Activated B cell treated with CpG ODN at 0.5 μM for 24 hours (primary cell): ENCODE measurements at regions not wholly inside any gene's neighbourhood (a gene's known extent, or its start where the extent isn't known, plus 50 kb on each side); places are given as distances from the start of the nearest gene placed in this dataset.

ENCODE experiments used
- ATAC-seq: fragments of 200-7000 bp; cut with Tn5 transposase; one replicate; pipeline ENCODE4 v1.10.0; 2021; ENCODE audit warnings: low read depth, mild to moderate bottlenecking, moderate library complexity
- CTCF ChIA-PET: fragments of 350-600 bp; sonication (Branson Sonifier 250); formaldehyde crosslinking; loops from one replicate; lab custom pipeline; 2021; ENCODE audit warnings: antibody characterized with exemption; lab: Charles Lee
- POLR2A ChIA-PET: fragments of 350-600 bp; sonication (Branson Sonifier 250); formaldehyde crosslinking; loops from one replicate; lab custom pipeline; 2021; ENCODE audit warnings: antibody characterized with exemption; lab: Charles Lee
- DNase-seq: peaks from one replicate; pipeline ENCODE4 v3.0.0; 2022
- H3K27ac Mint-ChIP-seq: one replicate; pipeline ENCODE4 v1.8.0; 2020; ENCODE audit warnings: mixed read lengths
- H3K27me3 Mint-ChIP-seq: one replicate; pipeline ENCODE4 v1.8.0; 2021; ENCODE audit warnings: mixed read lengths
- H3K36me3 Mint-ChIP-seq: one replicate; pipeline ENCODE4 v1.8.0; 2021; ENCODE audit warnings: low read depth, mixed read lengths
- H3K4me1 Mint-ChIP-seq: one replicate; pipeline ENCODE4 v1.8.0; 2021; ENCODE audit warnings: mixed read lengths
- H3K4me3 Mint-ChIP-seq: one replicate; pipeline ENCODE4 v1.8.0; 2020; ENCODE audit warnings: mild to moderate bottlenecking, mixed read lengths
- H3K9me3 Mint-ChIP-seq: one replicate; pipeline ENCODE4 v1.8.0; 2020; ENCODE audit warnings: mixed read lengths
- intact Hi-C: fragments of 100-400 bp; cut with micrococcal nuclease; formaldehyde crosslinking; loops from one replicate; pipeline ENCODE4 v1.15.1; 2024
- TF ChIP-seq, protein P1 (sequence below): fragments of 200-600 bp; IDR thresholded peaks from one replicate; pipeline ENCODE4 v1.8.0; 2022; ENCODE audit warnings: antibody characterized with exemption, mild to moderate bottlenecking

DNA sequence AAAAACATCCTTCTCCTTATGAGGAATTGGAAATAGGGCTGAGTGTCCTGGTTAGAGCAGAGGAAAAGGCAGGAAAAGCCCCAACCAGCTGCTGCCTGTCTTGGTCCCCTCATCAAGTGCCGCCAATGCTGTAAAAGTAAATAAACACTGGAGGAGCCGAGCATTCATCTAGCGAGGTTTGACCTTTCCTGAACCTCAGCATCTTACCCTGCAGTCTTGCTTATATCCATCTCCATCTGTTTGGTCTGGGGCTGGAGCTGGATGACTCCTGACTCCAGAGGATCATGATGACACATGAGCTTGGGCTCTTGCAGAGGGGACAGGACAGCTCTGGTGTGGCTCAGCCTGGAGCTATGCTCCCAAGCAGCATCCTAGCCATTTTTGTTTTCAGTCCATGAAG is 501.1 kb downstream of the TNS3 start:
- ChIA-PET CTCF (no interaction called here), POLR2A (no interaction called here)
- ATAC-seq (no peak), DNase-seq (no peak)
- intact Hi-C loops = loop anchor here (10.0 kb wide), 1 partner anchor 174 kb away; no protein-coding TSS in a partner anchor
- H3K9me3 Mint-ChIP-seq = no peaks in the 10 kb centered on the region
- TF ChIP-seq, protein P1, sequence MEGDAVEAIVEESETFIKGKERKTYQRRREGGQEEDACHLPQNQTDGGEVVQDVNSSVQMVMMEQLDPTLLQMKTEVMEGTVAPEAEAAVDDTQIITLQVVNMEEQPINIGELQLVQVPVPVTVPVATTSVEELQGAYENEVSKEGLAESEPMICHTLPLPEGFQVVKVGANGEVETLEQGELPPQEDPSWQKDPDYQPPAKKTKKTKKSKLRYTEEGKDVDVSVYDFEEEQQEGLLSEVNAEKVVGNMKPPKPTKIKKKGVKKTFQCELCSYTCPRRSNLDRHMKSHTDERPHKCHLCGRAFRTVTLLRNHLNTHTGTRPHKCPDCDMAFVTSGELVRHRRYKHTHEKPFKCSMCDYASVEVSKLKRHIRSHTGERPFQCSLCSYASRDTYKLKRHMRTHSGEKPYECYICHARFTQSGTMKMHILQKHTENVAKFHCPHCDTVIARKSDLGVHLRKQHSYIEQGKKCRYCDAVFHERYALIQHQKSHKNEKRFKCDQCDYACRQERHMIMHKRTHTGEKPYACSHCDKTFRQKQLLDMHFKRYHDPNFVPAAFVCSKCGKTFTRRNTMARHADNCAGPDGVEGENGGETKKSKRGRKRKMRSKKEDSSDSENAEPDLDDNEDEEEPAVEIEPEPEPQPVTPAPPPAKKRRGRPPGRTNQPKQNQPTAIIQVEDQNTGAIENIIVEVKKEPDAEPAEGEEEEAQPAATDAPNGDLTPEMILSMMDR = no peak
- no peaks in the 10 kb centered on the region for H3K4me1 Mint-ChIP-seq
- no peak overlapping the region for H3K4me3 Mint-ChIP-seq
- no peaks in the 10 kb centered on the region for H3K27me3 Mint-ChIP-seq
- H3K27ac Mint-ChIP-seq = no peak overlapping the region
- no peaks in the 10 kb centered on the region for H3K36me3 Mint-ChIP-seq

DNA sequence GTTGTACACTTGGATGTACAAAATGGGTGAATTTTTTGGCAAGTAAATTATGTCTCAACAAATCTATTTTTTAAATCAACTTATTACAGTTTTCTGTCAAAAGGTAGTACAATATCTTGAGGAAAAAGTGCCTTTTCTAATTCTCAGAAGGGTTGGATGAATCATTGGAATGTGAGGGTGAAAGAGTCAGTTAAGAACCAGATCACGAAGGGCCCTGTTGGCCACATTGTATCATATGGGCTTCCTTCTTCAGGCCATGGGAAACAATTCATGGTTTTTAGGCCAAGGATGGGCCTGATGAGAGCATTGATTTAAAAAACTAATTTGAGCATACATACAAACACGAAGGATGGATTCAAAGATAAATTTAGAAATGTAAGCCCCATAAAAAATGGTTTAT is 503.7 kb downstream of the TNS3 start:
- DNase-seq = no peak
- H3K36me3 Mint-ChIP-seq = no peaks in the 10 kb centered on the region
- no peaks in the 10 kb centered on the region for H3K9me3 Mint-ChIP-seq
- ATAC-seq = no peak
- H3K4me1 Mint-ChIP-seq = no peaks in the 10 kb centered on the region
- TF ChIP-seq, protein P1 = no peak
- H3K4me3 Mint-ChIP-seq = no peak overlapping the region
- ChIA-PET CTCF (no interaction called here), POLR2A (no interaction called here)
- no peak overlapping the region for H3K27ac Mint-ChIP-seq
- no peaks in the 10 kb centered on the region for H3K27me3 Mint-ChIP-seq
- intact Hi-C loops = no loop called here

DNA sequence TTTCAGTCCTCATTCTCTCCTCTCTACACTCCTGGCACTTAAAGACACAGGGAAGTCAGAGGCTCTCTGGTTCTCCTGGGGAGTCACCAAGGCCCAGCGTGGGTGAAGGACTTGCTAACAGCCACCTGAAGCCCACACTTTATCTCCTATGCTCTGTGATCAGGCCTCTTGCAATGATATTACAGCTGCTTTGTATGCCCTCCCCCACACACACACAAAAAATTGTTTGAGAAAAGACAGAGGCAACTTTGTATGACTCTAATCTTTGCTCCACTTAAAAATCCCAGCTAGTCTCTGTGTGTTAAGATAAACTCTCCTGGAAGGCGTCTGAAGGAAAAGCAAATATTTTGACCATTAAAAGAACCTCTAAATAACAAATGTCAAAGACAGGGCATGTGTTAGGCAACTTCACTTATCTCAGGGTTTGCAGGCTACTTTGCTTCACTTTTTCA is 507.2 kb downstream of the TNS3 start:
- H3K4me1 Mint-ChIP-seq = no peaks in the 10 kb centered on the region
- CTCF ChIA-PET = no interaction called here
- intact Hi-C loops = no loop called here
- POLR2A ChIA-PET = no interaction called here
- ATAC-seq (no peak), DNase-seq (no peak)
- H3K4me3 Mint-ChIP-seq = no peak overlapping the region
- no peaks in the 10 kb centered on the region for H3K36me3 Mint-ChIP-seq
- no peak overlapping the region for H3K27ac Mint-ChIP-seq
- no peaks in the 10 kb centered on the region for H3K9me3 Mint-ChIP-seq
- TF ChIP-seq, protein P1 = no peak
- H3K27me3 Mint-ChIP-seq = no peaks in the 10 kb centered on the region

DNA sequence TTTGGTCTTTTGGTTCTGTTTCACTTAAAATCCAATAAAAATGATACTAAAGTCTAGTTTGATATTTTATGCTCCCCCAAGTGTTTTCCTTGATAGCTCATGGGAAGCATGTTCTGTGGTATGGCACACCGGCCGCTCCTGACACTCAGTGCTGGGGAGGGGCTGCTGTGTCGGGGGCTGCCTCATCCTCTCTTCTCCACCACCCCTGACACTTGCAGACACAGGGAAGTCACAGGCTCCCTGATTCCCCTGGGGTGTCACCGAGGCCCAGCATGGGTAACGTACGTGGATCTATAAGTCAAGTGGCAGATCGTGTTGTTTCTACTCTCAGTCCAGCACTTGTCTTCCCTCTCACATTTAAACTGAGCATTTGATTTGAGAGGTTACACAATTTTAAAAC is 508.6 kb downstream of the TNS3 start:
- POLR2A ChIA-PET = no interaction called here
- Mint-ChIP-seq H3K4me1 (no peaks in the 10 kb centered on the region), H3K27me3 (no peaks in the 10 kb centered on the region), H3K9me3 (no peaks in the 10 kb centered on the region), H3K36me3 (no peaks in the 10 kb centered on the region), H3K27ac (no peak overlapping the region), H3K4me3 (no peak overlapping the region)
- CTCF ChIA-PET = no interaction called here
- ATAC-seq (no peak), DNase-seq (no peak)
- intact Hi-C loops = no loop called here
- TF ChIP-seq, protein P1 = no peak

DNA sequence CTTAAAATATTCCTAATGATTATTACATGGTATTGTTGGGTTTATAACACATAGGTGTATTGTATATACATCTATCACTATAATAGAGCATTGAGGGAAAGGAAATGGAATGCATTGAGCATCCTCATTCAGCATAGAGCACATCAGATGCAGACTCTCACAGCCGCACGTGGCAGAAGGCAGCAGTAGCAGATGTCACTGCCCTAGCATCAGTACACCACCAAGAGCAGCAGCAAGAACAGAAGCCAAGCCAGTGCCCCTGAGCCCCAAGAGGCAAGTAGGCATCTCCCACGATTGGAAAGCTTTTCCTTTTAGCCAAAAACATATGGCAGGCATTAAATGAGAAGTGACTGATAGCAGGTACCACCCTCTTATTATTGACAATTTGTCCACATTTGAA is 510.0 kb downstream of the TNS3 start:
- CTCF ChIA-PET = no interaction called here
- H3K27me3 Mint-ChIP-seq = peaks cover 3% of the 10 kb centered on the region
- H3K27ac Mint-ChIP-seq = no peak overlapping the region
- DNase-seq (no peak), ATAC-seq (no peak)
- POLR2A ChIA-PET = no interaction called here
- H3K9me3 Mint-ChIP-seq = no peaks in the 10 kb centered on the region
- intact Hi-C loops = no loop called here
- H3K4me1 Mint-ChIP-seq = no peaks in the 10 kb centered on the region
- TF ChIP-seq, protein P1 = no peak
- H3K4me3 Mint-ChIP-seq = no peak overlapping the region
- H3K36me3 Mint-ChIP-seq = no peaks in the 10 kb centered on the region
